ENCODE measurements at regions not wholly inside any gene's neighbourhood (a gene's known extent, or its start where the extent isn't known, plus 50 kb on each side); places are given as distances from the start of the nearest gene placed in this dataset.

GRCh38 chr2:18378020-18378653 lies 182.3 kb downstream of the RDH14 start:
- TF ChIP-seq CTCF (IDR thresholded peaks at IDR 0.05), result peak; percentile 35 to 85 (median 62)
- no peak for TF ChIP-seq POLR2A (IDR thresholded peaks at IDR 0.05)
